Upper lobe of left lung (tissue), 6 donors: ENCODE measurements at regions not wholly inside any gene's neighbourhood (a gene's known extent, or its start where the extent isn't known, plus 50 kb on each side); places are given as distances from the start of the nearest gene placed in this dataset.

Source experiments
- ATAC-seq, 2 donors: fragments of 200-7000 bp; cut with Tn5 transposase; one replicate each; pipeline ENCODE4 v1.9.1; 2022; ENCODE audit warnings: mild to moderate bottlenecking in 2 of 2, moderate library complexity in 2 of 2; ENCODE audit not compliant: low FRiP score in 2 of 2
- DNase-seq, 2 donors: peaks; one replicate each; pipeline ENCODE4 v3.0.0-alpha.2; 2019 to 2020
- H3K27ac ChIP-seq, 4 donors: fragments of 200-600 bp; sonication (generic); one replicate each; pipeline ENCODE4 v1.5.1; 2016 to 2019
- H3K27me3 ChIP-seq, 4 donors: fragments of 200-600 bp; sonication (generic); one replicate each; pipeline ENCODE4 v1.5.1; 2017 to 2019
- H3K36me3 ChIP-seq, 4 donors: fragments of 200-600 bp; sonication (generic); one replicate each; pipeline ENCODE4 v1.5.1; 2016 to 2019
- H3K4me1 ChIP-seq, 4 donors: fragments of 200-600 bp; sonication (generic); one replicate each; pipeline ENCODE4 v1.5.1; 2018 to 2019
- H3K4me3 ChIP-seq, 4 donors: fragments of 200-600 bp; sonication (generic); one replicate each; pipeline ENCODE4 v1.5.1; 2017 to 2019; ENCODE audit warnings: mild to moderate bottlenecking in 2 of 4, moderate library complexity in 1 of 4
- H3K9me3 ChIP-seq, 4 donors: fragments of 200-600 bp; sonication (generic); one replicate each; pipeline ENCODE4 v1.5.1; 2018 to 2019
- CTCF ChIP-seq, 6 experiments: fragments of 450-650 bp in 4 of 6; fragments of 200-600 bp in 2 of 6; sonication (generic) in 2 of 6; IDR thresholded peaks; one replicate each; pipeline ENCODE4 v1.5.1; 2016 to 2019; ENCODE audit warnings: antibody characterized with exemption in 6 of 6
- EP300 ChIP-seq, 4 donors: sonication (generic); formaldehyde crosslinking; IDR thresholded peaks; one replicate each; pipeline ENCODE4 v1.5.1; 2017; ENCODE audit warnings: antibody characterized with exemption in 4 of 4, control low read depth in 2 of 4
- POLR2A ChIP-seq, 4 donors: fragments of 450-650 bp; IDR thresholded peaks; one replicate each; pipeline ENCODE4 v1.5.1; 2016 to 2017; ENCODE audit warnings: antibody characterized with exemption in 4 of 4, mild to moderate bottlenecking in 2 of 4
- POLR2AphosphoS5 ChIP-seq, 2 donors: sonication (generic); formaldehyde crosslinking; IDR thresholded peaks; one replicate each; pipeline ENCODE4 v1.5.1; 2017; ENCODE audit warnings: antibody characterized with exemption in 2 of 2
- WGBS, 2 donors: methylation state at CpG; one replicate each; pipeline ENCODE4 v1.1.5; 2017 to 2018; 5-methylcytosine and 5-hydroxymethylcytosine counted together
- donor health status: DM: no; HTN: no; CAD: no; lungs with moderate emphysema.
- donor health status: DM: no; HTN: yes; CAD: no; lungs with severe emphysema.

DNA sequence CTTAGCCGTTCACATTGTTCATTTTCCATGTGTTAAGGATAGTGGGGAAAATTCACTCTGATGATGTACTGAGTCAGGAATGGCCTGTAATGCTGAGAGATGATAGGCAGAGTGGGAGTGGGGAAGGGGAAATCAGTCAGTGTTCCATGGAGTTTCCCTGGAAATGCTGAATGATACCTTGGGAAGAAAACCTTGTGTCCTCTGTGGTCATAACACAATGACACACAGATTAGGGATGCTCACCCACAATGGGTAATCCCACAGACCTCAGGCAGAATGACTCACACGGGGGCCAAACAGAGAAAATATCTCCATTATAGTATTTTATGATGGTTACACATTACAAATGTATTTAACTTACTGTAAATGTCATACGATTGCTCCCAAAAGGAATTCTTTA is 118.0 kb downstream of the SNX19 start:
- no peaks in the 10 kb centered on the region for H3K4me1 ChIP-seq
- DNase-seq (no peak), ATAC-seq (peak in 1 of 2 donors; percentile 67)
- H3K4me3 ChIP-seq = no peak overlapping the region
- H3K27ac ChIP-seq = no peak overlapping the region
- H3K36me3 ChIP-seq = no peaks in the 10 kb centered on the region
- no peak for TF ChIP-seq POLR2AphosphoS5 (IDR thresholded peaks at IDR 0.05)
- no peak for TF ChIP-seq EP300 (IDR thresholded peaks at IDR 0.05)
- no peak for TF ChIP-seq CTCF (IDR thresholded peaks at IDR 0.05)
- no peak for TF ChIP-seq POLR2A (IDR thresholded peaks at IDR 0.05)
- 88 to 90% methylated on average over 3 of the region's 3 CpGs for whole genome bisulfite sequencing, 2 donors
- H3K9me3 ChIP-seq = no peaks in the 10 kb centered on the region
- no peaks in the 10 kb centered on the region for H3K27me3 ChIP-seq

DNA sequence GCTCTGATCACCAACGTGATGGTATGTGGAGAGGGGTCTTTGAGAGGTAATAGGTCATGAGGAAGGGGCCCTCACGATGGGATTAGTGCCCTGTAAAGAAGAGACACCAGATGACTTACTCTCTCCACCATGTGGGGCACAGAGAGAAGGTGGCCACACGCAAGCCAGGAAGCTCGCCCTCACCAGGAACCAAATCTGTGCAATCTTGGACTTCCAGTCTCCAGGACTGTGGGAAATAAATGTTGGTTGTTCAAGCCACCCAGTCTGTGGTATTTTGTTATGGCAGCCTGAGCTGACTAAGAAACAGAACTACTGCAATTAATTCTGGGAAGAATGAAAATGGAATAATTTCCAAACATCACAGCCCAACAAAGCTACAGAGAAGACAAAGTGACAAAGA is 117.5 kb downstream of the SNX19 start:
- Histone ChIP-seq H3K27ac (no peak overlapping the region), H3K27me3 (no peaks in the 10 kb centered on the region), H3K4me1 (no peaks in the 10 kb centered on the region), H3K4me3 (no peak overlapping the region), H3K9me3 (no peaks in the 10 kb centered on the region), H3K36me3 (no peaks in the 10 kb centered on the region)
- ATAC-seq = no peak
- 82 to 88% methylated on average over 4 of the region's 4 CpGs for WGBS, 2 donors
- TF ChIP-seq EP300 (IDR thresholded peaks at IDR 0.05) (no peak), CTCF (IDR thresholded peaks at IDR 0.05) (no peak), POLR2AphosphoS5 (IDR thresholded peaks at IDR 0.05) (no peak), POLR2A (IDR thresholded peaks at IDR 0.05) (no peak)
- DNase-seq = no peak

DNA sequence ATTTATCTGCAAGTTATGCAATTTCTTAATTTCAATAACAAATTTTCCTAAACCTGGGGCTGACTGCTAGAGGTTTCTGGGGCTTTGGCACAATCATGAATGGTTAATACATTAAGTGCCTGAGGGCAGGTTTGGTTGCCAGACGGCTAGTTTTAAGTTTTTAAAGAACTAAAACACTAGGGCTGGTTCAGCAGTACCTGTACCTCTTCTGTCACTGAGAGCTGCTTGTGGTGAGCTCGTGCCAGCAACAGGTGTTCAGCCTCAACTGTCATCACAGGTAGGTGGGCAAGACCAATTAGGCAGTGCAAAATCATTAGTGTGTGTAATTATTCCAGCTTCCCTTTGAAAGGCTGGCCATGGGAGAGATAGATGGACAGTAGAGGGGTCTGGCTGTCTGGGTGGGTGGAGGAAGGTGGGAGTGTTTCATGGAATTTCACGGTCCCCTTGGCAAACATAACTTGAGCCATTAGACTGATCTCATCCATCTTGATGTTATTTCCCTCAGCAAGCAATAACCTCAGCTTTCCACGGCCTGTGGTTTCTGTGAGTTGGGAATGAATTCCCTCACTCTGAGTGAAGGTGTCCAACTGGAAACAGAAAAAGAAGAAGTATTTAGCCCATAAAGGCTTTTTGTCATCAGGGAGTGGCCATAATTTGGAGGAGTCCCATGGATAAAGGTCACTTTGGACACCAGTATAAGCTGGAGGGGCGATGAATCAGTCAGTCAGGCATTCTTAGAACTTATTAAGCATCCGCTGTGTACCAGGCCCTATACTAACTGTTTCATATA is 114.8 kb downstream of the SNX19 start:
- Histone ChIP-seq H3K4me1 (no peaks in the 10 kb centered on the region), H3K27ac (no peak overlapping the region), H3K36me3 (no peaks in the 10 kb centered on the region), H3K4me3 (no peak overlapping the region), H3K27me3 (no peaks in the 10 kb centered on the region), H3K9me3 (no peaks in the 10 kb centered on the region)
- DNase-seq (no peak), ATAC-seq (peak in 1 of 2 donors; percentile 78)
- TF ChIP-seq POLR2A (IDR thresholded peaks at IDR 0.05) (no peak), POLR2AphosphoS5 (IDR thresholded peaks at IDR 0.05) (no peak), EP300 (IDR thresholded peaks at IDR 0.05) (no peak), CTCF (IDR thresholded peaks at IDR 0.05) (no peak)
- WGBS, 2 donors = 89 to 91% methylated on average over 6 of the region's 6 CpGs

GRCh38 chr11:130802567-130802966 is 113.7 kb downstream of the SNX19 start:
- Histone ChIP-seq H3K36me3 (no peaks in the 10 kb centered on the region), H3K27ac (no peak overlapping the region), H3K27me3 (no peaks in the 10 kb centered on the region), H3K9me3 (no peaks in the 10 kb centered on the region), H3K4me1 (no peaks in the 10 kb centered on the region), H3K4me3 (no peak overlapping the region)
- ATAC-seq (no peak), DNase-seq (no peak)
- TF ChIP-seq POLR2A (IDR thresholded peaks at IDR 0.05) = no peak
- no peak for TF ChIP-seq EP300 (IDR thresholded peaks at IDR 0.05)
- no peak for TF ChIP-seq POLR2AphosphoS5 (IDR thresholded peaks at IDR 0.05)
- no peak for TF ChIP-seq CTCF (IDR thresholded peaks at IDR 0.05)
- WGBS, 2 donors = 66 to 67% methylated on average over 2 of the region's 2 CpGs
